Memory B cell (primary cell): ENCODE measurements at regions not wholly inside any gene's neighbourhood (a gene's known extent, or its start where the extent isn't known, plus 50 kb on each side); places are given as distances from the start of the nearest gene placed in this dataset.

Source experiments
- ATAC-seq: fragments of 150-1000 bp; cut with Tn5 transposase; 2 replicates; pipeline ENCODE4 v1.10.0; 2021; ENCODE audit warnings: low read depth, mild to moderate bottlenecking, moderate library complexity
- DNase-seq, 2 donors: peaks; one replicate each; pipeline ENCODE4 v3.0.0; 2022; ENCODE audit warnings: low spot score in 2 of 2
- H3K27ac Mint-ChIP-seq: one replicate; pipeline ENCODE4 v1.8.0; 2022; ENCODE audit warnings: mild to moderate bottlenecking, moderate library complexity, mixed read lengths
- H3K27me3 Mint-ChIP-seq: one replicate; pipeline ENCODE4 v1.8.0; 2022; ENCODE audit warnings: mixed read lengths
- H3K36me3 Mint-ChIP-seq: one replicate; pipeline ENCODE4 v1.8.0; 2022; ENCODE audit warnings: mild to moderate bottlenecking, mixed read lengths
- H3K4me1 Mint-ChIP-seq: one replicate; pipeline ENCODE4 v1.8.0; 2022; ENCODE audit warnings: mixed read lengths
- H3K4me3 Mint-ChIP-seq: one replicate; pipeline ENCODE4 v1.8.0; 2022; ENCODE audit warnings: mild to moderate bottlenecking, moderate library complexity, mixed read lengths
- H3K9me3 Mint-ChIP-seq: one replicate; pipeline ENCODE4 v1.8.0; 2022; ENCODE audit warnings: mixed read lengths

DNA sequence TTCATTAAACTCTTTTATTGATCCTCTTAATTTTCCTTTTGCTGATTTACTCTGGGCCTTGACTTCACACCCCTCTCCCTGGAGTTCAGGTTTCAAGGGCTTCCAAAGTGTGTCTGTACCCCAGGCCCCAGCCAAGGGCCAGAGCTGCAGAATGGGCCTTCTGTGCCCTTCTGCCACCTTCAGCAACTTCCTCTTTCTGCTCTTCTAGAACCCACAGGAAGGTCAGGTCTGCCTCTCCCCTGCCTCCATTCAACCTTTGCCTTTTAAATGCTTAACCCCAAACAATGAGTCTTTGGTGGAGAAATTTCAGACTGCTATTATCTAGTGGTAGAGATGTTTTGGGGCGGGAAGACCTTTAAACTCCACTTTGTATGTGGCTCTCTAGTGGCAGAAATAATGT, 63.1 kb downstream of the TSN start:
- DNase-seq (no peak), ATAC-seq (no peak)
- Mint-ChIP-seq H3K27me3 (peaks cover 9% of the 10 kb centered on the region), H3K27ac (no peak overlapping the region), H3K4me3 (no peak overlapping the region), H3K4me1 (peaks cover 10% of the 10 kb centered on the region), H3K36me3 (no peaks in the 10 kb centered on the region), H3K9me3 (peaks cover 4% of the 10 kb centered on the region)

DNA sequence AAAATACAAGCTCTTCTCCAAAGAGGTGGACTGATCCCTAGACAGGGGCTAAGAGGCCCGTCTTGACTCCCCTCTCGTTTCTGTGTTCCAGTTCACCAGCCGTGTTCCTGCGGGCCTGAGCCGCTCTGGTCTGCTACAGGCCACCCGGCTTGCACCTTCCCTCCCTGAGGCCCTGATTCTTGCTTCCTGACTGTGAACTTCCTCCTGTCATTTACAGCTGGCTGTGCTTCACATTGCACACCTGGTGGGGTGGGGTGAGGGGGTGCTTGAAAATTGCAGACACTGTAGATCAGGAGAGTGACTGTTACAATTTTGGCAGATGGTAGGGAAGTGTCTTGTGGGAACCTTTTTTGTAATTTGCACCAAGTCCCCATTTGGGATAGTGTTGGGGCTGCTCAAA, 64.4 kb downstream of the TSN start:
- H3K36me3 Mint-ChIP-seq, result no peaks in the 10 kb centered on the region
- DNase-seq (no peak), ATAC-seq (no peak)
- no peak overlapping the region for H3K27ac Mint-ChIP-seq
- peaks cover 9% of the 10 kb centered on the region for H3K27me3 Mint-ChIP-seq
- H3K4me1 Mint-ChIP-seq, result peaks cover 10% of the 10 kb centered on the region
- H3K4me3 Mint-ChIP-seq, result no peak overlapping the region
- peaks cover 4% of the 10 kb centered on the region for H3K9me3 Mint-ChIP-seq

DNA sequence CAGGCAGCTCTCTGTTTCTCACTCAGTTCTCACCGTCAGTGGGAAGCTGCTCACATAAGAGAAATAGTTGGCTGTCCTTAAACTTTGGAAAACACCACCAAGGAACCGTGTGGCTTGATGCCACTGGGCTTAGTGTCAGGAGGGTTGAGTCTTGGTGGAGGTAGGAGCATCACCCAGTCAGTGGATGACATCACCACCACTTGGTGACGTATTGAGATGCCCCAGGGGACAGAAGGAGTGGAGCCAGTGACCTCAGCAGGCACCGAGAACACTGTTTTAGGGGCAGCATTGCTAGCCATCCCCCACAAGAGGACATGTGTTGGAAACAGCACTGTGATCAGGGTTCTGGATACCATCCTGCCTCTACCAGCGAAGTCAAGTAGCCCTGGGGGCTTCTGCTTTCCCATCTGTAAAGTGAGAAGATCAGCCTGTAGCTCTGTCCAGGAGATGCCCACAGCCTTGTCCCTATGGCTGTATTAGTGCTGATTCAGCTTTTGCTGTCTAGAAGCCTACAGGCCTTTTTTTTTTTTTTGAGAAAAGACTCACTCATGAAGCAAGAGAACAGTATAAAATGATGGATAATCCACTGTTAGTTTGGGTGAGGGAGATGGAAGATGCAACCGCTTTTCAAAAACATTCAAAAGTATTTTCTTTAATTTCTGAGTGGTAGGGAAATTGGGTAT, 66.2 kb downstream of the TSN start:
- Mint-ChIP-seq H3K4me3 (no peak overlapping the region), H3K36me3 (no peaks in the 10 kb centered on the region), H3K27me3 (peaks cover 15% of the 10 kb centered on the region), H3K9me3 (peaks cover 4% of the 10 kb centered on the region), H3K27ac (no peak overlapping the region), H3K4me1 (peaks cover 10% of the 10 kb centered on the region)
- no peak for DNase-seq
- no peak for ATAC-seq

DNA sequence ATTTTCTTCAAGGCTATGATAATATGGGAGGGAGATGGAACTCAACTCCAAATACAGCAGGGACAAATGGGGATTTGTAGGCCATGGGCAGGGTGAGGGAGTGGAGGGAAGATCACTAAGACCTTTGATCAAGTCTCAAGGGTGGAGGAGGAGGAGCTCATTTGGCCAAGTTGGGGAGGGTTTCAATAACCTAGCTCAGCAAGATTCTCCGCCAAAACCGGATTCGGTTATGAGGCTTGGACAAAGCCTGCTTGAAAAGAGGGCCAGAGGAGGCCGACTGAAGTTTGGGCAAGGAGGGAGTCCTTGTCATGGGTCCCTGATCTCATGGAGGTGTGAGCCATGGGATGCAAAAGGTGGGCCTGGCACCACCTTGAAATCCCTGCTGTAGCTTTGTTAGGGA, 68.8 kb downstream of the TSN start:
- no peak overlapping the region for H3K4me3 Mint-ChIP-seq
- H3K27ac Mint-ChIP-seq, result no peak overlapping the region
- H3K4me1 Mint-ChIP-seq, result peaks cover 4% of the 10 kb centered on the region
- H3K36me3 Mint-ChIP-seq, result no peaks in the 10 kb centered on the region
- peaks cover 6% of the 10 kb centered on the region for H3K27me3 Mint-ChIP-seq
- DNase-seq, result no peak
- no peak for ATAC-seq
- H3K9me3 Mint-ChIP-seq, result no peaks in the 10 kb centered on the region

DNA sequence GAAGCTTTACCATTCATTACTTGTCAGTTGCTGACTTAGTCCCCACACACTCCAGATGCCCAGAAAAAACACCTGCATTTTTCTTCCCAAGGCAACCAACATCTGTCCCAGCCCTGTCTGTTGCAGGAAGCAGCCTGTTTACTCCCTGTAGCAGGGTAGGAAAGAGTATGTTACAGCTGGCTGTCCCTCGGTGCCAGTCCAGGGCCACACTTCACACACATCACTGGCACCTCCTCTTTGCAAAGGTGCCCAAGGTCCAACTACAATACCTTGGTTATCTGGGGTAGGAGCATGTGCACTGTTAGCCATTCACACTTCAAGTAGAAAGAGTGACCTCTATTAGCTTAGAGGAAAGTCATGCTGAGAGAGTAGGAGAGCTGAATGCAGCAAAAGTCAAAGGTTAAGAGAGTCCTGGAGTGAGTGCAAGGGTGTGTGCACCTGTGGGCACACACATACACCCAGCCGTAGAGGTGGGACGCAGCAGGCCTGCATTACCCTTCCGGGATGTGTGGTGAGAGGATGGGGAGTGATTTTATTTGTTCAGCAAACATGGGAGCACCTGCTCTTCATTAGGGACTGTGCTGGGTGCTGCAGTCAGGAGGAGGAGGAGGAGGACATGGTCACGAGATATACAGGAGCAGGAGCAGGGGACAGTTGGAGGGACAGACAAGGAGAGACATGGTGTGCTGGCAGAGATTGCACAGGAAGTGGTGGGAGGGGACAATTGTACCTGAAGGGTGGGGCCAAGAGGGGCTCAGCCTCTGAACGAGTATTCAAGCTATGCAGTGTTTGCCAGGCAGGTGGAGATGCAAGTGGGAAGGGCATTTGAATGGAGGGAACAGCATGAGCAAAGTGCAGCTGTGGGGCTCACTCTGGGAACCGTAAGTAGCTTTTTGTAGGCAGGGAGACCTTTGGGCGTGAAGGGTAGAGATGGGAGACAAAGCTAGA, 69.8 kb downstream of the TSN start:
- Mint-ChIP-seq H3K27ac (no peak overlapping the region), H3K4me1 (no peaks in the 10 kb centered on the region), H3K27me3 (peaks cover 6% of the 10 kb centered on the region), H3K4me3 (no peak overlapping the region), H3K36me3 (no peaks in the 10 kb centered on the region), H3K9me3 (no peaks in the 10 kb centered on the region)
- DNase-seq (no peak), ATAC-seq (no peak)

DNA sequence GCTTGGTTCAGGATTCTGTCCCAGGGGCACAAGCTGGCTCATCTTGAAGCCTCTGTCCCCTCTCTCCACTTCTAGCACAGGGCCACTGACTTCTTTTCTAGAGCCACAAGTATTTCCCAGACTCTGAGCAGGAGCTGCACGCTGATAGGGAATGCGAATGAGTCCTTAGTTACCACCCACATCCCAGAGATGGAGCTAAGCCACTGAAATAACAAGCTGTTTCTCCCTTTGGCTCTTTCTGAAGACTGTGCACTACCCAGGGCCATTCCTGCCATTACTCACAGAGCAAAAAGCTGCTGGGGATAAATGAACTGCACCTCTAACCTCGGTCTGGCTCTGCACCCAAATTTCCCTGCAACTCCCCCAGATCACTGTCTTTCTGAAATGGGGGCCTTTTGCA, 70.6 kb downstream of the TSN start:
- ATAC-seq, result no peak
- H3K4me1 Mint-ChIP-seq, result no peaks in the 10 kb centered on the region
- H3K4me3 Mint-ChIP-seq, result no peak overlapping the region
- DNase-seq, result no peak
- no peak overlapping the region for H3K27ac Mint-ChIP-seq
- H3K9me3 Mint-ChIP-seq, result no peaks in the 10 kb centered on the region
- H3K36me3 Mint-ChIP-seq, result no peaks in the 10 kb centered on the region
- peaks cover 8% of the 10 kb centered on the region for H3K27me3 Mint-ChIP-seq

DNA sequence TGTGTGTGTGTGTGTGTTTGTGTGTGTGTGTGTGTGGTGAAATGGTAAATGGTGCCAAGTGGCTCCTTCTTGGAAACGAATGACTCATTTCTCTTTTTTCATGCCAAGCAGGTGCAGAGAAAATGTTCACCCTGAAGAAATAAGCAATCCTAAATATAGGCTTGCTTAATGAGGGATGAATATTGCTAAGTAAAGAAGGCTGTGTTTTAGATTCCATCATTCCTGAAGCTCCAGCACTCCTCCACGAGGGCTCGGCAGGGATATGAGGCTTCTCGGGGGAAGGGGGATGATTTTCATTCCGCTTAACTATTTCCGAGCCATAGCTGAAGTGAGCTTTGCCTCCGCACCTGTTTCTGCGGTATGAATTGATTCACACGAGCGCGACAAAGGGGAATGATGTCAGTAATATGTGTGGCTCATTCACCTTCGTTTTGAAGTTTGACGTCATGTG, 72.9 kb downstream of the TSN start:
- no peaks in the 10 kb centered on the region for H3K4me1 Mint-ChIP-seq
- DNase-seq (no peak), ATAC-seq (no peak)
- H3K27ac Mint-ChIP-seq, result no peak overlapping the region
- peaks cover 8% of the 10 kb centered on the region for H3K27me3 Mint-ChIP-seq
- no peak overlapping the region for H3K4me3 Mint-ChIP-seq
- H3K9me3 Mint-ChIP-seq, result no peaks in the 10 kb centered on the region
- H3K36me3 Mint-ChIP-seq, result no peaks in the 10 kb centered on the region

DNA sequence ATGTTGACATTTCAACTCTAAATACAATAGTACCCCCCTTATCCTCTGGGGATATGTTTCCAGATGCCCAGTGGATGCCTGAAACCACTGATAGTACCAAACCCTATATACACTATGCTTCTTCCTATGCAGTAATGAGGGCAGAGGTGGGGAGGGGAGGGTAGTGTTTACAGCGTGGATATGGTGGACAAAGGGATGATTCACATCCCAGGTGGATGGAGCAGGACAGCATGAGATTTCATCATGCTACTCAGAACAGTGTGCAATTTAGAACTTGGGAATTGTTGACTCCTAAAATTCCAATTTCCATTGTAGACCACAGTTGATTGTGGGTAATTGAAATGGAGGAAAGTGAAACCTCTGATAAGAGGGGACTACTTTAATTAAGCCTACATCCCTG, 75.4 kb downstream of the TSN start:
- Mint-ChIP-seq H3K36me3 (no peaks in the 10 kb centered on the region), H3K27ac (no peak overlapping the region), H3K27me3 (peaks cover 4% of the 10 kb centered on the region), H3K9me3 (no peaks in the 10 kb centered on the region), H3K4me1 (no peaks in the 10 kb centered on the region), H3K4me3 (no peak overlapping the region)
- ATAC-seq (no peak), DNase-seq (no peak)

DNA sequence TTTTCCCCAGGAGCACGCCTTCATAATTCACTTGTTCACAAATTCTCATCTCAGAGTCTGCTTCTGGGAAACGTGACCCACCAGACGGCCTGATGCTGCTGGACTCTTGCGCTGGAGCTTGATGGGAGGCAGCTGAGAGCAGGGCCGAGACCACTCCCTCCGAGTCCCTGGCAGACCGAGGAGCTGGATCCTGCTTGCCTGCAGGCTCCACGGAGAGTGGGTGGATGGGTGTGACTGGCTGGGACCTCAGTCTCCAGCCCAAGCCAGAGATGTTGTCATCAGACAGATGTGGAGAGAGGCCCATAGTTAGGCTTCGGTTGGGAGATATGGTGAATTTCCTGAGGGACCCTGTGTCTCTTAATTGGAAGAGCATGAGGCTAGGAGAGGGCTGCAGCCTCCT, 76.4 kb downstream of the TSN start:
- DNase-seq (no peak), ATAC-seq (no peak)
- H3K36me3 Mint-ChIP-seq, result no peaks in the 10 kb centered on the region
- peaks cover 4% of the 10 kb centered on the region for H3K27me3 Mint-ChIP-seq
- H3K4me3 Mint-ChIP-seq, result no peak overlapping the region
- H3K4me1 Mint-ChIP-seq, result no peaks in the 10 kb centered on the region
- H3K27ac Mint-ChIP-seq, result no peak overlapping the region
- H3K9me3 Mint-ChIP-seq, result no peaks in the 10 kb centered on the region

DNA sequence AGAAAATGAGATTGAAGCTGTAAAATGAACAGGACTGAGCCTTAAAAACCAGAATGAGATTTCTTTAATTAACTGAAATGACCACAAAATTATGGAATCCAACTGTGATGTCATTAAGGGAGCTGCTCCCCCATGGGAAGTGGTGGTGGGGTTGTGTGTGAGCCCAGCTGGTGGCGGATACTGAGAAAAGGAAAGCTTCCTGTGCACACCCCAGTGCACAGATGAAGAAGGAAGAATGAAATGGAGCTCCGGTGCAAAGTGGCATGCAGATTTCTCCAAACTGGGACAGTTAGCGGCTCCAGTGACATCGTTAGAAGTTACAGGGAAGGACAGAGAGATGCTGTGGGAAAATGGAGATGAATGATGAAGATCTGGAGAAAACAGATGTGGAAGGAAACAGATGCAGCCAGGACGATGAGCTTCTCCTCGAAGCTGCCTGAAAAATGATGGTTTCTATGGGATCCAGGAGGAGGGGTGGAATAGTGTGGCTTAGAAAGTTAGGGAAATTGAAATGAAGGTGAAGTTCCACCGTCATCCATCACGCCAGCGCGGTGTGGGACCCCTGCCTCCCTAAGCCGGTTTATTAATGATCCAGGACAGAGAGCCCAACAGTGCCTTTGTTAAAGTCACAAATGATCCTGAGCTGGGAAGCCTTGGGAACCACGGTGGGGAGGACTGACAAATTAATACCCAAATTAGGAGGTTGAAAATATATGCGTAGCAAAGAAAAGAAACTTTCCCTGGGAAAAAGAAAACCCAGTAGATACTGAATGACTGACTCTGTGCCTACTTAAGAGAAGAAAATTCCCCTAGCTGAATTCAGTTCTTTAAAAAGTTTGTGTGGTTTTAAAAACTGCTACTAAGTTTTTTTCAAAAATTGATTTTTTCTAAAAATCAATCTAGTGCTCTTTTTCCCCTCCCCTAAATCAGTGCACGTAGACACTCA, 77.2 kb downstream of the TSN start:
- ATAC-seq, result no peak
- H3K4me3 Mint-ChIP-seq, result no peak overlapping the region
- H3K27ac Mint-ChIP-seq, result no peak overlapping the region
- H3K4me1 Mint-ChIP-seq, result no peaks in the 10 kb centered on the region
- H3K27me3 Mint-ChIP-seq, result peaks cover 4% of the 10 kb centered on the region
- no peaks in the 10 kb centered on the region for H3K36me3 Mint-ChIP-seq
- H3K9me3 Mint-ChIP-seq, result no peaks in the 10 kb centered on the region
- DNase-seq, result no peak

DNA sequence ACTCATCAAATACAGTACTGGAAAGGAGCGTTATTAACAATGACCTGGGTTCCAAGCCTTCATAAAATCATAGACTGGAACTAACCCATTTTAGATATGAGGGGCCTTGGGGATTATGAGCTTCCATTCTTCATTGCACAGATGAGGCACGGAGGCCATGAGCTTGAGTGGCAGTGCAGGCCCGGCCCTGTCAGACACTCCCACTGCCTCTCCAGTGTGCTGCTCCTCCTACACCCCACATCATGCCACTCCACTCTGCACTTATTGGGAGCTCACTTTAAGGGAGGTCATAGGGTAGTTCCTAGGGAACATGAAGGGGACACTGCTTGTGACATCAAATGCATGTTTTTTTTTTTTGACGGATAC, 77.9 kb downstream of the TSN start:
- DNase-seq (no peak), ATAC-seq (no peak)
- Mint-ChIP-seq H3K4me1 (no peaks in the 10 kb centered on the region), H3K27me3 (peaks cover 4% of the 10 kb centered on the region), H3K36me3 (no peaks in the 10 kb centered on the region), H3K9me3 (no peaks in the 10 kb centered on the region), H3K4me3 (no peak overlapping the region), H3K27ac (no peak overlapping the region)

DNA sequence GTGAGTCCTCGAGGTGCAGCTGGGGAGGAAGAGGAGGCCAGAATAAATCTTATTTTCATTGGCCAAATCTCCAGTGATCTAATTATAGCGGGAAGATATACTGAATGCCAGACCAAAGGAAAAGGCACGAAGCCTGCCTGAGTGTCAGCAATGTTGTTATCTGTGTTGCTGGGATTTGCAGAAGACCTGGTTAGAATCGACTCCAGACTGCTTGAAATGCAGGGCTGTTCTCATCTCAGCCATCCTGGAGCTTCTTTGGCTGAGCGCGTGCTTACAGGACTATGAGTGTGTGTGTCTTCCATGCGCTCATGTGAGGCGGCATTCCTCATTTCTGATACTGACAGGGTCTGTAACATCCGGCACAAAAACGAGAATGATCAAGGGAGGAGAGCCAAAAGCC, 81.2 kb downstream of the TSN start:
- no peaks in the 10 kb centered on the region for H3K4me1 Mint-ChIP-seq
- DNase-seq (no peak), ATAC-seq (no peak)
- H3K4me3 Mint-ChIP-seq, result no peak overlapping the region
- H3K27ac Mint-ChIP-seq, result no peak overlapping the region
- no peaks in the 10 kb centered on the region for H3K9me3 Mint-ChIP-seq
- H3K36me3 Mint-ChIP-seq, result no peaks in the 10 kb centered on the region
- H3K27me3 Mint-ChIP-seq, result peaks cover 2% of the 10 kb centered on the region

DNA sequence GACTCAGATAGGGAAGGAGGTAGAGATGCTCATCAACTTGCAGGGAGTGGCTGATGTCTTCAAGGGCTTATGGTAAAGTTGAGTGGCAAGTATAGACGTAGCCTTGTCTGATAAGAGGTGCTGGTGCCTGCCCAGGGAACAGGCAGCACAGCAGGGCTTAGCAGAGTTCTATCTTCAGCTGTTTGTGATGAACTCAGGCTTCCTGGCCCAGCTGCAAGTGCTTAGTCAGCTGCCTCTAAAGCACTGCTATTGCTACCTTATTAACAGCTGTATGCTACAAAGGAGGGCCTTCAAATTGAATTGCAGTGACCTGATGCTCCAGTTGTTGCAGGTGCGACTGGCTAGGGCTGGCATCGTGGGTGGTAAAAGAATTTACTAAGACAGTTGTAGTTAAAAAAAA, 82.1 kb downstream of the TSN start:
- Mint-ChIP-seq H3K9me3 (no peaks in the 10 kb centered on the region), H3K4me1 (no peaks in the 10 kb centered on the region), H3K27me3 (peaks cover 2% of the 10 kb centered on the region), H3K27ac (no peak overlapping the region), H3K36me3 (no peaks in the 10 kb centered on the region), H3K4me3 (no peak overlapping the region)
- DNase-seq (no peak), ATAC-seq (no peak)

DNA sequence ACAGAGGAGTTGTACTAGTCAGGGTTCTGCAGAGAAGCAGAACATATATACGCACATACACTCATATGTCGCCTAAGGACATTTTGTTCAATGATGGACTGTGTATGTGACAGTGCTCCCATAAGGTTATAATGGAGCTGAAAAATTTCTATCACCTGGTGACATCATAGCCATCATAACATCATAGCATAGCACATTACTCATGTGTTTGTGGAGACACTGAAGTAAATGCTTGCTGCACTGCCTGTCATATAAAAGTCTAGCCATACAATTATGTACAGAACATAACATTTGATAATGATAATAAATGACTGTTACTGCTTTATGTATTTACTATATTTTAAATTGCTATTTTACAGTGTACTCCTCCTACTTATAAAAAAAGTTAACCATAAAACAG, 83.1 kb downstream of the TSN start:
- H3K9me3 Mint-ChIP-seq, result no peaks in the 10 kb centered on the region
- no peaks in the 10 kb centered on the region for H3K4me1 Mint-ChIP-seq
- DNase-seq (no peak), ATAC-seq (no peak)
- no peaks in the 10 kb centered on the region for H3K36me3 Mint-ChIP-seq
- H3K27ac Mint-ChIP-seq, result no peak overlapping the region
- H3K4me3 Mint-ChIP-seq, result no peak overlapping the region
- H3K27me3 Mint-ChIP-seq, result peaks cover 3% of the 10 kb centered on the region
